Mucosa of stomach (tissue), 1 donor: ENCODE measurements at regions not wholly inside any gene's neighbourhood (a gene's known extent, or its start where the extent isn't known, plus 50 kb on each side); places are given as distances from the start of the nearest gene placed in this dataset.

ENCODE experiments used
- H3K27me3 ChIP-seq: one replicate; pipeline ENCODE4 v1.7.0; 2013; ENCODE audit warnings: mild to moderate bottlenecking, low read length; ENCODE audit not compliant: control insufficient read depth, insufficient read depth
- H3K36me3 ChIP-seq: one replicate; pipeline ENCODE4 v1.7.0; 2013; ENCODE audit warnings: low read length; ENCODE audit not compliant: control insufficient read depth, insufficient read depth
- H3K4me1 ChIP-seq: one replicate; pipeline ENCODE4 v1.7.0; 2013; ENCODE audit warnings: mild to moderate bottlenecking, low read length; ENCODE audit not compliant: control insufficient read depth, insufficient read depth
- H3K4me3 ChIP-seq: one replicate; pipeline ENCODE4 v1.7.0; 2013; ENCODE audit warnings: low read length
- H3K9ac ChIP-seq: one replicate; pipeline ENCODE4 v1.7.0; 2013; ENCODE audit warnings: mild to moderate bottlenecking, low read length, moderate library complexity
- H3K9me3 ChIP-seq: one replicate; pipeline ENCODE4 v1.7.0; 2013; ENCODE audit warnings: mild to moderate bottlenecking, low read length, moderate library complexity; ENCODE audit not compliant: control insufficient read depth
- donor health status: Pancreatic carcinoma.

DNA sequence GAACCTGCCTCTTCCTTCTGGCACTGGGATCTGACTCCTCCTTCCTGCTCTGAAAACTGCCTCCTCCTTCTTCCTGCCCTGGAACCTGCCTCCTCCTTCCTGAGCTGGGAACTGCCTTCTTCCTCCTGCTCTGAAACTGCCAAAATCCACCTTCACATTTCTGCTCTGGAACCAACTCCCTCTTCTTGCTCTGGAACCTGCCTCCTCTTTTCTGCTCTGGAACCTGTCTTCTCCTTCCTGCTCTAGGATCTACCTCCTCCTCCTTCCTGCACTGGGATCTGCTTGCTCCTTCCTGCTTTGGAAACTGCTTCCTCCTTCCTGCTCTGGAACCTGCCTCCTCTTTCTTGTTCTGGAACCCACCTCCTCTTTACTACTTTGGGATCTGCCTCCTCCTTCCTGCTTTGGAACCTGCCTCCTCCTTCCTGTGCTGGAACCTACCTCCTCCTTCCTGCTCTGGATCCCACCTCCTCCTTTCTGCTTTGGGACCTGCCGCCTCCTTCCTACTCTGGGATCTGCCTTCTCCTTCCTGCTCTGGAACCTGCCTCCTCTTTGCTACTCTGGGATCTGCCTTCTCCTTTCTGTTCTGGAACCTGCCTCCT, 315.5 kb downstream of the PRL start:
- no peaks in the 10 kb centered on the region for H3K9me3 ChIP-seq
- no peak overlapping the region for H3K4me3 ChIP-seq
- H3K36me3 ChIP-seq = no peaks in the 10 kb centered on the region
- no peaks in the 10 kb centered on the region for H3K27me3 ChIP-seq
- H3K4me1 ChIP-seq = no peaks in the 10 kb centered on the region
- no peak overlapping the region for H3K9ac ChIP-seq

- H3K9ac ChIP-seq = no peak overlapping the region
- H3K9me3 ChIP-seq = no peaks in the 10 kb centered on the region
- no peaks in the 10 kb centered on the region for H3K4me1 ChIP-seq
- H3K36me3 ChIP-seq = no peaks in the 10 kb centered on the region
- H3K4me3 ChIP-seq = no peak overlapping the region
- no peaks in the 10 kb centered on the region for H3K27me3 ChIP-seq
Observed at GRCh38 chr6:21984135-21984534, 312.7 kb downstream of the PRL start.

- Histone ChIP-seq H3K9me3 (no peaks in the 10 kb centered on the region), H3K4me1 (no peaks in the 10 kb centered on the region), H3K9ac (no peak overlapping the region), H3K36me3 (no peaks in the 10 kb centered on the region), H3K4me3 (no peak overlapping the region), H3K27me3 (no peaks in the 10 kb centered on the region)
Observed at GRCh38 chr6:21984561-21984960, 312.3 kb downstream of the PRL start.

DNA sequence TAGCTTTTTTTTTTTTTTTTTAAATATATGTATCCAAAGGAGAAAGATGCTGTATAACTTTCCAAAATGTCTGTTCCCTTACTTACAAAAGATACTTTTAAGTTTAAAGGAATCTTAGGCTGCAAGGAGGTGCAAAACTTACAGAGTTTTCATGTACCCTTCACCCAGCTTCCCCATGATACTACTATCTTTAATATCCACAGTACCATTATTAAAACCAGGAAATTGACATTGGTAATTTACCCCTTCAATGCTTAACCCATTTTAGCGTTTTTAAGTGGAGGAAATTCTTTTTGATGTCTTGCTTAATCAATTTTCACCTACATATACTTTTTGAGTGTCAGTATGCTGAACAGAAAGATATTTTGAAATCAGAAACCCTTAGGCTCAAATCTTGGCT, 310.9 kb downstream of the PRL start:
- Histone ChIP-seq H3K36me3 (no peaks in the 10 kb centered on the region), H3K27me3 (no peaks in the 10 kb centered on the region), H3K9me3 (no peaks in the 10 kb centered on the region), H3K4me1 (no peaks in the 10 kb centered on the region), H3K9ac (no peak overlapping the region), H3K4me3 (no peak overlapping the region)

- Histone ChIP-seq H3K27me3 (no peaks in the 10 kb centered on the region), H3K4me3 (no peak overlapping the region), H3K9ac (no peak overlapping the region), H3K36me3 (no peaks in the 10 kb centered on the region), H3K4me1 (no peaks in the 10 kb centered on the region), H3K9me3 (no peaks in the 10 kb centered on the region)
Observed at GRCh38 chr6:21986703-21987102, 310.1 kb downstream of the PRL start.

- Histone ChIP-seq H3K9me3 (no peaks in the 10 kb centered on the region), H3K4me3 (no peak overlapping the region), H3K9ac (no peak overlapping the region), H3K36me3 (no peaks in the 10 kb centered on the region), H3K27me3 (no peaks in the 10 kb centered on the region), H3K4me1 (no peaks in the 10 kb centered on the region)
Observed at GRCh38 chr6:21987501-21987957, 309.3 kb downstream of the PRL start.

- Histone ChIP-seq H3K36me3 (no peaks in the 10 kb centered on the region), H3K27me3 (no peaks in the 10 kb centered on the region), H3K9ac (no peak overlapping the region), H3K4me3 (no peak overlapping the region), H3K9me3 (no peaks in the 10 kb centered on the region), H3K4me1 (no peaks in the 10 kb centered on the region)
Observed at GRCh38 chr6:21990577-21990976, 306.3 kb downstream of the PRL start.

DNA sequence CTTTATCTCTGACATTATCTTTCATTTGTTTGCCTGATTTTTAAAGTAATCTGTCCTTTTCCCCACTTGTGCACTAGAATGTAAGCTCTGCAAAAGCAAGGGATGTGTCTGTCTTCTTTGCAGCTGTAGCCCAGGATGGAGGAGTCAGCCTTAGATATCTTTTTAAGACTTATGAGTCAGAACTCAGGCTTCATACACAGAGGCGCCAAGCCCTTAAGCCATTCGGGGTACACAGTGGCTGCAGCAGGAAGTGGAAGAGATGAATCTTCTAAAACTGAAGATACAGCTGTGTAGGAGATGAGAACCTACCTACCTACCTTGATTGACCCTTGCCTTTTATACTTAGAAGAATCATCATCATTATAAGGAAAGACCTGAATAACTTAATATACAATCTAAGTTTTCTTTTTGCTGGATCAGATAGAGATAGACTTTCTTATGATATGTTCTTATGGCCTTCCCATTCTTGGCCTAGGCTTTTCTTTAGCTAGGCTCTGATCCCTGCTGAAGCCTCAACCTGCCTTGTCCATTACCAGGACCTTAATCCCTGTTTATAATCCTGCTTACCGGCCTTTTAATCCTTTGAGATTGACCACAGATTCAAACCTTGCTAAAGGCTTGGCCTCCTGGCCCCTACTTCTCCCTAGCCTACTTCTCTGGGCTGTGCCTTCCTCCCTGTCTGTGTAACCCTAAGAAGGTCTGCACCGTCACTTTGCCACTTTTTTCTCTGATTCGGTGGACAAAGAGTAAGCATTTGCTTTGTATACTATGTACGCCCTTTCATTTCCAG, 304.5 kb downstream of the PRL start:
- Histone ChIP-seq H3K4me3 (no peak overlapping the region), H3K9ac (no peak overlapping the region), H3K27me3 (no peaks in the 10 kb centered on the region), H3K9me3 (no peaks in the 10 kb centered on the region), H3K4me1 (no peaks in the 10 kb centered on the region), H3K36me3 (no peaks in the 10 kb centered on the region)

GRCh38 chr6:21993841-21994240, 303.0 kb downstream of the PRL start:
- Histone ChIP-seq H3K9me3 (no peaks in the 10 kb centered on the region), H3K36me3 (no peaks in the 10 kb centered on the region), H3K27me3 (no peaks in the 10 kb centered on the region), H3K4me3 (no peak overlapping the region), H3K4me1 (no peaks in the 10 kb centered on the region), H3K9ac (no peak overlapping the region)

GRCh38 chr6:21994821-21995220, 302.0 kb downstream of the PRL start:
- no peaks in the 10 kb centered on the region for H3K27me3 ChIP-seq
- H3K4me3 ChIP-seq = no peak overlapping the region
- H3K9ac ChIP-seq = no peak overlapping the region
- H3K4me1 ChIP-seq = no peaks in the 10 kb centered on the region
- H3K9me3 ChIP-seq = no peaks in the 10 kb centered on the region
- no peaks in the 10 kb centered on the region for H3K36me3 ChIP-seq

- Histone ChIP-seq H3K36me3 (no peaks in the 10 kb centered on the region), H3K9ac (no peak overlapping the region), H3K4me1 (no peaks in the 10 kb centered on the region), H3K27me3 (no peaks in the 10 kb centered on the region), H3K9me3 (no peaks in the 10 kb centered on the region), H3K4me3 (no peak overlapping the region)
Observed at GRCh38 chr6:21995318-21995717, 301.5 kb downstream of the PRL start.

GRCh38 chr6:21996425-21997118, 300.3 kb downstream of the PRL start:
- H3K4me1 ChIP-seq = no peaks in the 10 kb centered on the region
- H3K9me3 ChIP-seq = no peaks in the 10 kb centered on the region
- H3K4me3 ChIP-seq = no peak overlapping the region
- no peaks in the 10 kb centered on the region for H3K27me3 ChIP-seq
- H3K9ac ChIP-seq = no peak overlapping the region
- H3K36me3 ChIP-seq = no peaks in the 10 kb centered on the region
